Parathyroid adenoma (tissue), 2 donors: ENCODE measurements at regions not wholly inside any gene's neighbourhood (a gene's known extent, or its start where the extent isn't known, plus 50 kb on each side); places are given as distances from the start of the nearest gene placed in this dataset.

Experiments used
- H2AFZ ChIP-seq: fragments of 300-600 bp; sonication (generic); one replicate; pipeline ENCODE4 v1.7.0; 2017; ENCODE audit warnings: antibody characterized with exemption, mild to moderate bottlenecking
- H3K27ac ChIP-seq: fragments of 300-600 bp; sonication (generic); one replicate; pipeline ENCODE4 v1.7.0; 2017
- H3K27me3 ChIP-seq: fragments of 300-600 bp; sonication (generic); one replicate; pipeline ENCODE4 v1.7.0; 2017; ENCODE audit warnings: low read length; ENCODE audit not compliant: control insufficient read depth, insufficient read depth
- H3K36me3 ChIP-seq: fragments of 300-600 bp; sonication (generic); one replicate; pipeline ENCODE4 v1.7.0; 2017; ENCODE audit warnings: low read length; ENCODE audit not compliant: control insufficient read depth, insufficient read depth
- H3K4me1 ChIP-seq: fragments of 300-600 bp; sonication (generic); one replicate; pipeline ENCODE4 v1.7.0; 2017; ENCODE audit warnings: control low read depth
- H3K4me2 ChIP-seq: fragments of 300-600 bp; sonication (generic); one replicate; pipeline ENCODE4 v1.7.0; 2017; ENCODE audit warnings: low read length
- H3K4me3 ChIP-seq: fragments of 300-600 bp; sonication (generic); one replicate; pipeline ENCODE4 v1.7.0; 2017; ENCODE audit warnings: low read depth, low read length
- H3K79me2 ChIP-seq: fragments of 300-600 bp; sonication (generic); one replicate; pipeline ENCODE4 v1.7.0; 2017; ENCODE audit warnings: control low read depth
- H3K9ac ChIP-seq: fragments of 300-600 bp; sonication (generic); one replicate; pipeline ENCODE4 v1.7.0; 2017; ENCODE audit warnings: mild to moderate bottlenecking
- H3K9me3 ChIP-seq: fragments of 300-600 bp; sonication (generic); one replicate; pipeline ENCODE4 v1.7.0; 2017; ENCODE audit warnings: low read length; ENCODE audit not compliant: control insufficient read depth
- CTCF ChIP-seq: fragments of 300-600 bp; sonication (generic); IDR thresholded peaks from one replicate; pipeline ENCODE4 v1.7.0; 2017; ENCODE audit warnings: antibody characterized with exemption, mild to moderate bottlenecking
- donor health status: primary hyperparathyroidism.

- Histone ChIP-seq H3K27me3 (no peaks in the 10 kb centered on the region), H3K27ac (no peak overlapping the region), H3K9ac (no peak overlapping the region), H3K4me2 (no peak overlapping the region), H2AFZ (no peak overlapping the region), H3K9me3 (no peaks in the 10 kb centered on the region), H3K36me3 (no peaks in the 10 kb centered on the region), H3K4me1 (no peaks in the 10 kb centered on the region), H3K79me2 (no peaks in the 10 kb centered on the region), H3K4me3 (no peak overlapping the region)
- no peak for TF ChIP-seq CTCF
Observed at GRCh38 chr13:50580684-50581305, 262.7 kb downstream of the DLEU7 start.

- Histone ChIP-seq H2AFZ (no peak overlapping the region), H3K4me2 (no peak overlapping the region), H3K79me2 (no peaks in the 10 kb centered on the region), H3K9me3 (no peaks in the 10 kb centered on the region), H3K36me3 (no peaks in the 10 kb centered on the region), H3K9ac (no peak overlapping the region), H3K27me3 (no peaks in the 10 kb centered on the region), H3K4me3 (no peak overlapping the region), H3K27ac (no peak overlapping the region), H3K4me1 (no peaks in the 10 kb centered on the region)
- TF ChIP-seq CTCF: no peak
Observed at GRCh38 chr13:50581586-50582196, 261.8 kb downstream of the DLEU7 start.

GRCh38 chr13:50584856-50585580 is 258.5 kb downstream of the DLEU7 start:
- no peak overlapping the region for H3K4me2 ChIP-seq
- no peaks in the 10 kb centered on the region for H3K36me3 ChIP-seq
- H3K27me3 ChIP-seq: no peaks in the 10 kb centered on the region
- no peak for TF ChIP-seq CTCF
- no peak overlapping the region for H2AFZ ChIP-seq
- H3K4me3 ChIP-seq: no peak overlapping the region
- no peak overlapping the region for H3K27ac ChIP-seq
- no peaks in the 10 kb centered on the region for H3K9me3 ChIP-seq
- no peak overlapping the region for H3K9ac ChIP-seq
- H3K4me1 ChIP-seq: no peaks in the 10 kb centered on the region
- no peaks in the 10 kb centered on the region for H3K79me2 ChIP-seq

- no peaks in the 10 kb centered on the region for H3K27me3 ChIP-seq
- no peaks in the 10 kb centered on the region for H3K36me3 ChIP-seq
- no peaks in the 10 kb centered on the region for H3K4me1 ChIP-seq
- no peaks in the 10 kb centered on the region for H3K79me2 ChIP-seq
- no peak for TF ChIP-seq CTCF
- no peak overlapping the region for H2AFZ ChIP-seq
- no peak overlapping the region for H3K9ac ChIP-seq
- H3K4me3 ChIP-seq: no peak overlapping the region
- H3K27ac ChIP-seq: no peak overlapping the region
- H3K9me3 ChIP-seq: no peaks in the 10 kb centered on the region
- H3K4me2 ChIP-seq: no peak overlapping the region
Observed at GRCh38 chr13:50585674-50586413, 257.6 kb downstream of the DLEU7 start.
